SK-N-SH treated with all-trans-retinoic acid at 6 μM for 48 hours (cell line): ENCODE measurements at regions not wholly inside any gene's neighbourhood (a gene's known extent, or its start where the extent isn't known, plus 50 kb on each side); places are given as distances from the start of the nearest gene placed in this dataset.
A peak's percentile ranks its signal among the peaks of the same experiment; 100 is the strongest.

ENCODE experiments used
- ATAC-seq: fragments of 200-7000 bp; cut with Tn5 transposase; 3 replicates; pipeline ENCODE4 v1.9.1; 2020; ENCODE audit warnings: mild to moderate bottlenecking, moderate library complexity
- ARNTL ChIP-seq: fragments of 450-650 bp; formaldehyde crosslinking; IDR thresholded peaks from 2 replicates; pipeline ENCODE4 v1.5.0; 2020; ENCODE audit warnings: low read depth, mild to moderate bottlenecking, moderate library complexity, borderline replicate concordance
- BACH2 ChIP-seq: fragments of 250-450 bp; sonication (Bioruptor Pico); IDR thresholded peaks from 2 replicates; pipeline ENCODE4 v1.9.0; 2021; ENCODE audit warnings: mild to moderate bottlenecking, borderline replicate concordance
- CSDC2 ChIP-seq: fragments of 250-450 bp; sonication (Bioruptor Pico); IDR thresholded peaks from 2 replicates; pipeline ENCODE4 v1.5.0; 2020; ENCODE audit warnings: mild to moderate bottlenecking, moderate library complexity
- ESRRG ChIP-seq: fragments of 250-450 bp; sonication (Bioruptor Pico); IDR thresholded peaks from 2 replicates; pipeline ENCODE4 v1.6.1; 2021; ENCODE audit warnings: mild to moderate bottlenecking
- ISL1 ChIP-seq: fragments of 250-450 bp; sonication (Bioruptor Pico); IDR thresholded peaks from 2 replicates; pipeline ENCODE4 v2.1.2; 2022; ENCODE audit warnings: mild to moderate bottlenecking, moderate library complexity
- PPARA ChIP-seq: fragments of 250-450 bp; sonication (Bioruptor Pico); IDR thresholded peaks from 2 replicates; pipeline ENCODE4 v1.5.0; 2020; ENCODE audit warnings: mild to moderate bottlenecking, borderline replicate concordance
- RARB ChIP-seq: fragments of 250-450 bp; sonication (Bioruptor Pico); IDR thresholded peaks from 2 replicates; pipeline ENCODE4 v1.8.0; 2021; ENCODE audit warnings: mild to moderate bottlenecking, moderate library complexity
- SNAI2 ChIP-seq: fragments of 250-450 bp; sonication (Bioruptor Pico); IDR thresholded peaks from 2 replicates; pipeline ENCODE4 v1.5.0; 2020; ENCODE audit warnings: mild to moderate bottlenecking, moderate library complexity
- TCF4 ChIP-seq: fragments of 250-450 bp; sonication (Bioruptor Pico); IDR thresholded peaks from 2 replicates; pipeline ENCODE4 v1.8.0; 2021; ENCODE audit warnings: mild to moderate bottlenecking, moderate library complexity, borderline replicate concordance
- TOX ChIP-seq: fragments of 250-450 bp; sonication (Bioruptor Pico); IDR thresholded peaks from 2 replicates; pipeline ENCODE4 v1.8.0; 2021; ENCODE audit warnings: mild to moderate bottlenecking, moderate library complexity, borderline replicate concordance
- ZC3H10 ChIP-seq: fragments of 250-450 bp; sonication (Bioruptor Pico); IDR thresholded peaks from 2 replicates; pipeline ENCODE4 v1.5.1; 2021; ENCODE audit warnings: mild to moderate bottlenecking, moderate library complexity
- ZFP3 ChIP-seq: fragments of 250-450 bp; sonication (Bioruptor Pico); IDR thresholded peaks from 2 replicates; pipeline ENCODE4 v1.5.0; 2020; ENCODE audit warnings: mild to moderate bottlenecking, moderate library complexity
- ZFP30 ChIP-seq: fragments of 450-650 bp; formaldehyde crosslinking; IDR thresholded peaks from 2 replicates; pipeline ENCODE4 v1.5.0; 2022; ENCODE audit warnings: mild to moderate bottlenecking, moderate library complexity
- ZNF565 ChIP-seq: fragments of 450-650 bp; formaldehyde crosslinking; conservative IDR thresholded peaks from 2 replicates; pipeline ENCODE4 v1.5.0; 2020; ENCODE audit warnings: low read depth, mild to moderate bottlenecking, moderate library complexity
- ZNF70 ChIP-seq: fragments of 450-650 bp; formaldehyde crosslinking; IDR thresholded peaks from 2 replicates; pipeline ENCODE4 v1.5.0; 2020; ENCODE audit warnings: mild to moderate bottlenecking, moderate library complexity
- ZNF8 ChIP-seq: fragments of 450-650 bp; formaldehyde crosslinking; IDR thresholded peaks from 2 replicates; pipeline ENCODE4 v1.5.0; 2020; ENCODE audit warnings: mild to moderate bottlenecking, moderate library complexity
- TF ChIP-seq, protein P1 (sequence below): fragments of 250-450 bp; sonication (Bioruptor Pico); IDR thresholded peaks from 2 replicates; pipeline ENCODE4 v1.5.0; 2020; ENCODE audit warnings: mild to moderate bottlenecking, moderate library complexity
- TF ChIP-seq, protein P2 (sequence below): fragments of 250-450 bp; sonication (Bioruptor Pico); IDR thresholded peaks from 2 replicates; pipeline ENCODE4 v1.8.0; 2021; ENCODE audit warnings: low read depth, mild to moderate bottlenecking, moderate library complexity, borderline replicate concordance
- TF ChIP-seq, protein P3 (sequence below): fragments of 250-450 bp; sonication (Bioruptor Pico); IDR thresholded peaks from 2 replicates; pipeline ENCODE4 v1.5.1; 2020; ENCODE audit warnings: low read depth, mild to moderate bottlenecking, moderate library complexity
- TF ChIP-seq, protein P4 (sequence below): fragments of 250-450 bp; sonication (Bioruptor Pico); IDR thresholded peaks from 2 replicates; pipeline ENCODE4 v1.5.1; 2021; ENCODE audit warnings: mild to moderate bottlenecking, moderate library complexity
- TF ChIP-seq, protein P5 (sequence below): fragments of 250-450 bp; sonication (Bioruptor Pico); IDR thresholded peaks from 2 replicates; pipeline ENCODE4 v1.8.0; 2020; ENCODE audit warnings: mild to moderate bottlenecking, moderate library complexity, borderline replicate concordance

DNA sequence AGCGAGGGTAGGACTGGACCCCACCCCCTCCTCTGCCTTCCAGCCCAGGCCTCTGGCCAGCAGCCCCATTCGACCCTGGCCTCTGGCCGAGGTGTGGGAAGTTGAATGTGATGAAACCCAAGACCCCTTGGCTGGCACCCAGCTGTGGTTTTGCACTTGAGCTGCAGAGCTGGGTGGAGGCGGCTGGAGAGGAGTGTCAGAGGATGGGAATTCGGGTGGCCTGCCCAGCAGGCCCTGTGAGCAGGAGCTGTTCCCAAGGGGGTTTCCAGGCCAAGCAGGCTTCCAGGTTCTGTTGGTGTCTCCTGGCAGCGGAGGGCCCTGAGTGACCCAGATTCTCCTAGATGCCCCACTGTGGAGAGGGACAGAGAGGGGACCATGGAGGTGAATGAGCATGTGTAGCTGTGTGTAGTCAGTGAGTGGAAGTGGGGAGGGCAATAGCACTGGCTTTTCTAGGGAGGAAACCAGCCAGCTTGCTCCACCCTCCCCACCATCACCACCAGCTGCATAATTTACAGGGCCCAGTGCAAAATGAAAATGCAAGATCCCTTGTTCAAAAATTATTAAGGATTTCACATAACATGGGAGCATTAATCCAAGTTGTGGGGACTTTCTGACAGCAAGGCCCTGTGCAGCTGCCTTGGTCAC, 172.2 kb upstream of the HAAO start:
- ATAC-seq = peak; percentile 71

DNA sequence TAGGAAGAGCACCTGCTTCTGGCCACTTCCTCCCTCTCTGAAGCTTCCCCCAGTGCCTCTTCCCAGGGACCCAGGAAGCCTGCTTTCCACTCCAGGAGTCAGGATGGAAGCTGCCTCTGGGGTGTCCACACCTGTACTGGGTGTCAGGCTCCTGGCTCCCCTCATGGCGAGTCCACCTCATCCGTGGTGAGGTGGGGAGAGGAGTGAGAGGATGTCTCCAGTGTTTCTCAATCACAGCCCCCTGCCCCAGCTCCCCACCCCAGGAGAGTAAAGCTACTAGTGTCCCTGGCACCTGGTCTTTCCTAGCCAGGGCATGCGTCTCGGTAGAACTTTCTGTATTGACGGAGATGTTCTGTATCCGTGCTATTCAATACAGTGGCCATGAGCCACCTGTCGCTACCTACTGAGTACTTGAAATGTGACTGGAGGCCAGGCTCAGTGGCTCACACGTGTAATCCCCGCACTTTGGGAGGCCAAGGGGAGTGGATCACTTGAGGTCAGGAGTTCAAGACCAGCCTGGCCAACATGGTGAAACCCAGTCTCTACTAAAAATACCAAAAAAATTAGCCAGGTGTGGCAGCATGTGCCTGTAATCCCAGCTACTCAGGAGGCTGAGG, 171.2 kb upstream of the HAAO start:
- no peak for ATAC-seq
- no peak for TF ChIP-seq PPARA (CRISPR knock-in tag)
- TF ChIP-seq TCF4 (CRISPR knock-in tag) = no peak
- TF ChIP-seq, protein P1, sequence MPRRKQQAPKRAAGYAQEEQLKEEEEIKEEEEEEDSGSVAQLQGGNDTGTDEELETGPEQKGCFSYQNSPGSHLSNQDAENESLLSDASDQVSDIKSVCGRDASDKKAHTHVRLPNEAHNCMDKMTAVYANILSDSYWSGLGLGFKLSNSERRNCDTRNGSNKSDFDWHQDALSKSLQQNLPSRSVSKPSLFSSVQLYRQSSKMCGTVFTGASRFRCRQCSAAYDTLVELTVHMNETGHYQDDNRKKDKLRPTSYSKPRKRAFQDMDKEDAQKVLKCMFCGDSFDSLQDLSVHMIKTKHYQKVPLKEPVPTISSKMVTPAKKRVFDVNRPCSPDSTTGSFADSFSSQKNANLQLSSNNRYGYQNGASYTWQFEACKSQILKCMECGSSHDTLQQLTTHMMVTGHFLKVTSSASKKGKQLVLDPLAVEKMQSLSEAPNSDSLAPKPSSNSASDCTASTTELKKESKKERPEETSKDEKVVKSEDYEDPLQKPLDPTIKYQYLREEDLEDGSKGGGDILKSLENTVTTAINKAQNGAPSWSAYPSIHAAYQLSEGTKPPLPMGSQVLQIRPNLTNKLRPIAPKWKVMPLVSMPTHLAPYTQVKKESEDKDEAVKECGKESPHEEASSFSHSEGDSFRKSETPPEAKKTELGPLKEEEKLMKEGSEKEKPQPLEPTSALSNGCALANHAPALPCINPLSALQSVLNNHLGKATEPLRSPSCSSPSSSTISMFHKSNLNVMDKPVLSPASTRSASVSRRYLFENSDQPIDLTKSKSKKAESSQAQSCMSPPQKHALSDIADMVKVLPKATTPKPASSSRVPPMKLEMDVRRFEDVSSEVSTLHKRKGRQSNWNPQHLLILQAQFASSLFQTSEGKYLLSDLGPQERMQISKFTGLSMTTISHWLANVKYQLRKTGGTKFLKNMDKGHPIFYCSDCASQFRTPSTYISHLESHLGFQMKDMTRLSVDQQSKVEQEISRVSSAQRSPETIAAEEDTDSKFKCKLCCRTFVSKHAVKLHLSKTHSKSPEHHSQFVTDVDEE = no peak
- TF ChIP-seq TOX (CRISPR knock-in tag) = no peak
- no peak for TF ChIP-seq ZFP30 (CRISPR knock-in tag)
- TF ChIP-seq BACH2 (CRISPR knock-in tag) = no peak
- TF ChIP-seq, protein P2, sequence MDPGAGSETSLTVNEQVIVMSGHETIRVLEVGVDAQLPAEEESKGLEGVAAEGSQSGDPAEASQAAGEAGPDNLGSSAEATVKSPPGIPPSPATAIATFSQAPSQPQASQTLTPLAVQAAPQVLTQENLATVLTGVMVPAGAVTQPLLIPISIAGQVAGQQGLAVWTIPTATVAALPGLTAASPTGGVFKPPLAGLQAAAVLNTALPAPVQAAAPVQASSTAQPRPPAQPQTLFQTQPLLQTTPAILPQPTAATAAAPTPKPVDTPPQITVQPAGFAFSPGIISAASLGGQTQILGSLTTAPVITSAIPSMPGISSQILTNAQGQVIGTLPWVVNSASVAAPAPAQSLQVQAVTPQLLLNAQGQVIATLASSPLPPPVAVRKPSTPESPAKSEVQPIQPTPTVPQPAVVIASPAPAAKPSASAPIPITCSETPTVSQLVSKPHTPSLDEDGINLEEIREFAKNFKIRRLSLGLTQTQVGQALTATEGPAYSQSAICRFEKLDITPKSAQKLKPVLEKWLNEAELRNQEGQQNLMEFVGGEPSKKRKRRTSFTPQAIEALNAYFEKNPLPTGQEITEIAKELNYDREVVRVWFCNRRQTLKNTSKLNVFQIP (CRISPR knock-in tag) = no peak
- no peak for TF ChIP-seq SNAI2
- TF ChIP-seq, protein P3, sequence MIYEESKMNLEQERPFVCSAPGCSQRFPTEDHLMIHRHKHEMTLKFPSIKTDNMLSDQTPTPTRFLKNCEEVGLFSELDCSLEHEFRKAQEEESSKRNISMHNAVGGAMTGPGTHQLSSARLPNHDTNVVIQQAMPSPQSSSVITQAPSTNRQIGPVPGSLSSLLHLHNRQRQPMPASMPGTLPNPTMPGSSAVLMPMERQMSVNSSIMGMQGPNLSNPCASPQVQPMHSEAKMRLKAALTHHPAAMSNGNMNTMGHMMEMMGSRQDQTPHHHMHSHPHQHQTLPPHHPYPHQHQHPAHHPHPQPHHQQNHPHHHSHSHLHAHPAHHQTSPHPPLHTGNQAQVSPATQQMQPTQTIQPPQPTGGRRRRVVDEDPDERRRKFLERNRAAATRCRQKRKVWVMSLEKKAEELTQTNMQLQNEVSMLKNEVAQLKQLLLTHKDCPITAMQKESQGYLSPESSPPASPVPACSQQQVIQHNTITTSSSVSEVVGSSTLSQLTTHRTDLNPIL (CRISPR knock-in tag) = no peak
- TF ChIP-seq ZFP3 = no peak
- TF ChIP-seq, protein P4, sequence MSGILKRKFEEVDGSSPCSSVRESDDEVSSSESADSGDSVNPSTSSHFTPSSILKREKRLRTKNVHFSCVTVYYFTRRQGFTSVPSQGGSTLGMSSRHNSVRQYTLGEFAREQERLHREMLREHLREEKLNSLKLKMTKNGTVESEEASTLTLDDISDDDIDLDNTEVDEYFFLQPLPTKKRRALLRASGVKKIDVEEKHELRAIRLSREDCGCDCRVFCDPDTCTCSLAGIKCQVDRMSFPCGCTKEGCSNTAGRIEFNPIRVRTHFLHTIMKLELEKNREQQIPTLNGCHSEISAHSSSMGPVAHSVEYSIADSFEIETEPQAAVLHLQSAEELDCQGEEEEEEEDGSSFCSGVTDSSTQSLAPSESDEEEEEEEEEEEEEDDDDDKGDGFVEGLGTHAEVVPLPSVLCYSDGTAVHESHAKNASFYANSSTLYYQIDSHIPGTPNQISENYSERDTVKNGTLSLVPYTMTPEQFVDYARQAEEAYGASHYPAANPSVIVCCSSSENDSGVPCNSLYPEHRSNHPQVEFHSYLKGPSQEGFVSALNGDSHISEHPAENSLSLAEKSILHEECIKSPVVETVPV = no peak

More for the DNA sequence above, 172.2 kb upstream of the HAAO start:
- TF ChIP-seq ESRRG (CRISPR knock-in tag) = no peak
- TF ChIP-seq ZC3H10 (CRISPR knock-in tag) = no peak
- no peak for TF ChIP-seq PPARA (CRISPR knock-in tag)
- TF ChIP-seq SNAI2 = no peak
- TF ChIP-seq TCF4 (CRISPR knock-in tag) = no peak
- TF ChIP-seq, protein P5, sequence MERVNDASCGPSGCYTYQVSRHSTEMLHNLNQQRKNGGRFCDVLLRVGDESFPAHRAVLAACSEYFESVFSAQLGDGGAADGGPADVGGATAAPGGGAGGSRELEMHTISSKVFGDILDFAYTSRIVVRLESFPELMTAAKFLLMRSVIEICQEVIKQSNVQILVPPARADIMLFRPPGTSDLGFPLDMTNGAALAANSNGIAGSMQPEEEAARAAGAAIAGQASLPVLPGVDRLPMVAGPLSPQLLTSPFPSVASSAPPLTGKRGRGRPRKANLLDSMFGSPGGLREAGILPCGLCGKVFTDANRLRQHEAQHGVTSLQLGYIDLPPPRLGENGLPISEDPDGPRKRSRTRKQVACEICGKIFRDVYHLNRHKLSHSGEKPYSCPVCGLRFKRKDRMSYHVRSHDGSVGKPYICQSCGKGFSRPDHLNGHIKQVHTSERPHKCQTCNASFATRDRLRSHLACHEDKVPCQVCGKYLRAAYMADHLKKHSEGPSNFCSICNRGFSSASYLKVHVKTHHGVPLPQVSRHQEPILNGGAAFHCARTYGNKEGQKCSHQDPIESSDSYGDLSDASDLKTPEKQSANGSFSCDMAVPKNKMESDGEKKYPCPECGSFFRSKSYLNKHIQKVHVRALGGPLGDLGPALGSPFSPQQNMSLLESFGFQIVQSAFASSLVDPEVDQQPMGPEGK = no peak
- TF ChIP-seq, all 23 proteins: peak for 0

DNA sequence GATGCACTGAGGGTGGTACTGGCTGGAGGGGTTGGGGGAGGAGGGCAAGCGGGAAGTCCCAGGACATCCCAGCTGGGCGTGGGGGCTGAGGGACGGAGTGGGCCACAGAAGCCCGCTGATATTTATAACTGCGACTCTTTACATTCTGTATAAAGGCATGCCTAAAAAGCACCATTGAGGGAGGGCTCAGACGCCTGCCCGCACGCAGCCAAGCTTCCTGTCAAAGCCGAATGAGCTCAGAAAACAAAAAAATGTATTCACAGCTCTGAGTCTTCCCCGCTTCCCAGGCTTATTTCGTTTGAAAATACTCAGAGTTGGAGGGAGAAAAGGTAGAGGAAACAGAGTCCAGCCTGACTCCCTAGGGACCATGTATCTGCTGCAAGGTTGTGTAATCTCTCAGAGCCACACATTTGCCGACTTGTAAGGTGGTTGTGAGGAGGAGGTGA, 170.1 kb upstream of the HAAO start:
- ATAC-seq = no peak
- TF ChIP-seq ZFP3 (no peak), ZNF70 (CRISPR knock-in tag) (no peak), ARNTL (CRISPR knock-in tag) (no peak), PPARA (CRISPR knock-in tag) (no peak), CSDC2 (no peak), ZNF565 (no peak), ISL1 (no peak), TCF4 (CRISPR knock-in tag) (no peak), TOX (CRISPR knock-in tag) (no peak), RARB (CRISPR knock-in tag) (no peak), ZNF8 (CRISPR knock-in tag) (no peak), BACH2 (CRISPR knock-in tag) (no peak)
- TF ChIP-seq, protein P4 = no peak
- TF ChIP-seq, protein P1 = no peak
